Right kidney (tissue), 1 donor: ENCODE measurements at regions not wholly inside any gene's neighbourhood (a gene's known extent, or its start where the extent isn't known, plus 50 kb on each side); places are given as distances from the start of the nearest gene placed in this dataset.

ENCODE experiments used
- DNase-seq: peaks from one replicate; pipeline ENCODE4 v3.0.0-alpha.2; 2016

DNA sequence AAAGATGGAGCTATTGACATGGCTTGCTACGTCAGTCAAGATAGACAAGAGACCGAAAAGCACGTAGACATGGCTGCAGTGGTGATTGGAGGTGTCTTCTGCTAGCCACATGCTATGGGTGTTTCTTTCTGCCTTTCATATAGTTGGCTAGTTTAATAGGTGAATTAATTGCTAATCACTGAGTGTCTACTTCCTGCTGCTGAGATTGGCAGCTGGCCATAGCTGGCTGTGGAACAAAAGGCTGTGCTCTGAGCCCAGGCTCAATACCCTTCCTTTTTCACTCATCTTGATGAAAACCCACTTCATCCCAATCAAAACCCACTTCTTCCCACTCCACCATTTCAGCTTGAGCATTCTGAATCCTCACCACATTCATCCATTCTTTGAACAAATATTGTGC is 221.4 kb upstream of the MAF start:
- no peak for DNase-seq

DNA sequence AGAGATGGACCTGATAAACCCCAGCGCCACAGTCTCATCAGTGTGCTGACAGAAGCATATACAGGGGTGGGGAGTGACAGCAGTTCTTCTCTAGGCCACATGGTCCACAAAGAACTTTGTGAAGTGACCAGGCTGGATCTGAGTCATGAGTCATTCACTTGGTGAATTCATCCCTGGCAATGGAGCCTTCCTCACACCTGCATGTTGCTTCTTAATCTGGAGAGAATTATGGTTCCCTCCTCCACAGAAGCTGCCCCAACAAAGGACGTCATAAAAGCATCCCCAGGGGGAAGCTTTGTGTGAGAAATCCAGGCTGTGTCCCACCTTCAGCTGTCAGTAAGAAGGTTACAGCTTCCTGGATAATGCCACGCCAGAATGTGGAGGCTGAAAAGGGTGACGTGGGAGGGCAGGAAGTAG is 215.6 kb upstream of the MAF start:
- no peak for DNase-seq

DNA sequence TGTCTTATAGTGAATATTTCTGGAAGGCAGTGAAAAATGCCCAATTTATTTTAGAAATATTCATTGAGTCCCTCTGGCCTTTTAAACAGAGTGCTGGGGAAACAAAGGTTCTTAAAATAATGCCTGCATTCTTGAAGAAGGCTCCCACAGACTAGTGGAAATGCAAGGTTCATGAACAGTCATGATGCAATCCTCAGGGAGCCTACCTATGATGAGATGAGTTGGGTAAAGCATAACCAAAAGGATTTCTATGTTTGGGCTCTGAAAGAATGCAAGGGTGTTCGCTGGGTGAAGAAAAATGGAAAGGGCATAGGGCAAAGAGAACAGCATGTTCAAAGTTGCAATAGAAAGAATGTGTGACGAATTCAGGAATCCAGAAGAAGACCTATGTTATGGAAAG is 214.5 kb upstream of the MAF start:
- DNase-seq: no peak

DNA sequence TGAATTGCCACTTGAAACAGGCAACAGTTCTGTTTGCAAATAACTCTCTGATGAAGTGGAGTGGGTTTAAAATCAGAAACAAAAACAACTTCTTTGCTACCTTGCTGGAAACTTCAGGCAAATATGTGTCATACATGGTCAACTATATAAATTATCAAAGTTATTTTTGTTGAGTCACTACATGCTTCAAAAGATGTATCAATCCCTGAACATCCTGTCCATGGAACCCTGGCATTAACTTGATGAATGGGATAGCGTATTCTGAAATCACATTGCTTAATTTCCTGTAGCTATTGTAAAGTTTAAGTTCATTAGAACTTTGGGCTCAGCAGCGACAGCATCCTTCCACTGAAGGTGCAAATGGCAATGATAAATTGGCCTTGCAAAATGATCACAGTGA is 213.6 kb upstream of the MAF start:
- DNase-seq: no peak

DNA sequence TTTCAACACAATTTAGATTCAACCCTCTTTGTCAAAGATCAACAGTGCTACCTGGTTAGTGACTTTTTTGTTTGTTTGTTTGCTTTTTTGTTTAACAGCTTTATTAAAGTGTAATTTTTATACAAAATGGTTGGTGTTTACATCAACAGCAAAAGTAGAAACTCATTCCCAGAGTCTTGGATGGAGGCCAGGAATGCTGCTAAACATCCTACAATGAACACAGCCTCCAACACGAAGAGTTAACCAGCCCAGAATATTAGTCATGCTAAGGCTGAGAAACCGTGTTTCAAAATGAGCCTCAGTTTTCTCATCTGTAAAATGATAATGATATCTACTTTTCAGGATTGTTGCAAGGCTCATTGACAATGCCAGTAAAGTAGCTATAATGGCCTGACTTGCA is 211.0 kb upstream of the MAF start:
- no peak for DNase-seq

DNA sequence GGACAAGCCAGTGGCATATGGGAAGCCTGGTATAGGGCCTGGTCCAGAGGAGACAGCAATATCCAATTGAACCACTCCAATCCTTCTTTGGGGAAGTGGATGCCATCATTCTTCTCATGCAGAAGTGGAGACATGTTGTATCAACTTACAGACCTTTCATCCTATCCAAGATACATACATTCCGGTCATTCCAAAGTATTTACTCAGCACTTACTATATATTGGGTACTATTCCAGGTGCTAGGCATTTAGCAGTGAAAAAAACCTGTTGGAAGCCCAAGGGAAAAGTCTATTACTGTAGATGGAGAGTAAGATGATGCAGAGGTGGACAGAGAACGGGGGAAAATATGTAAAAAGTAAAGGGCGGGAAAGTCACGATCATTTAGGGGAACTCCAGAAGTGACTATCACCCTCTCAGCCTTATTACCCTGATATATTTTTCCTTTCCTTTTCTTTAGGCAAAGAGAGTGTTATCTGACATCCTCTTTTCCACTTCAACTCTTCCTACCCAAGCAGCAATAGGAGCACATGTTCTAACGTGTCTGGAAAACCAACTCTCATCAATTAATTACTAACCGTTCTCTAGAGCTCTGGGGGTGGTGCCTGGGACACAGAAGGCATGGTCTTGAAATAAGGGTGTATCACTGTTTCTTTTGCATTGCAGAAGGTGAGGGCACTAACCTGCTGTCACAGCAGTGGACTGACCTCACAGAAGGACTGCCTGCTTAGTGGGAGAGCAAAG is 210.1 kb upstream of the MAF start:
- no peak for DNase-seq

DNA sequence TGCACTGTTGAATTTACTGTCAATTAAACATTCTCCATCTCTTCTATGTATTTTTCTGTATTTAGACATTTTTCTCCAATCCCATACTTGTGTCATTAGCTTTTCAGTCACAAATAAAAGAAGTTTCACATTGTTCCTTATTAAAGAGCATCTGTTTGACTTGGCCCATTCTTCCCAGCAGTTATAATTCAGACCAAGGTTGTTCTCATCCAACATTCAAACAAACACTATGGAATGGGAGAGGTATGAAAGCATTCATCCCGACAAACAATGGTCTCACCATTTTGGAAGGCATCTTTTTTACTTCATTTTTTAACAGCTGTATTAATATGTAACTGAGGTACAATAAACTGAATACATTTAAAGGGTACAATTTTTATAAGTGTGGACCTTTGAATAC is 208.8 kb upstream of the MAF start:
- no peak for DNase-seq

DNA sequence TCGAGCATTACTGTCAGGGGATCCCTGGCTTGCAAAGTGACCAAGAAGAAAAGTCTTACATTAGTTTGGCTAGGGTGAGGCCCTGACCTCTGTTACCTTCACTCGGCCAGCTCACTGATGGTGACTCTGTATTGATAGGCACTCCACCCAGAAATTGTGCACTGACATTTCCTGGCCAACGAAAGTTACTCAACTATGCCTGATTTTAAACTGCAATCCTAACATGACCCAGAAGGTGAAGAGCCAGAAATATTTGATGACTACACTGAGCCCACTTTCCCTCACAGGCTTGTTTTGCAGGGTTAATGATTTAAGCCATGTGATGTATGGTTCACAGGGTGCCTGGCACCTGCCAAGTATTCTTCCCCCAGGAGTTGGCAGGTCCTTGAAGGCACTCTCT is 208.2 kb upstream of the MAF start:
- DNase-seq: no peak

DNA sequence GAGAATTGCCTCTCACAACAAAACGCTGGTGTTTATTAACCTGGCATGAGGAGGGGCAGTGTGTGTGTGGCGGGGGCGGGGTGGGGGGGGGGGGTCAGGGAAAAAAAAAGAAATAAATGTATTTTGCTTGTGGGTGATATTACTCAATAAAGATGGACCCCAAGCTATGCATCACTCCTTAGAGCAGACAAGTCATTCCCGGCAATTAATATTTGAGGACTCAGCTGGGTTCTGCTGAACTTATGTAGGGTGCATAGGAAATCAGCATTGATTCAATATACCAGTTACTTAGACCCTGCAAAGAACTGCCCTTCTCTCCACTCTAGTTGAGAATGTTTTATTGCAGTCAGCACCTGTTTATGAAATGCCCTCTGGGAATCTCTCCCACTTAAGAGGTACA is 206.2 kb upstream of the MAF start:
- DNase-seq: no peak

DNA sequence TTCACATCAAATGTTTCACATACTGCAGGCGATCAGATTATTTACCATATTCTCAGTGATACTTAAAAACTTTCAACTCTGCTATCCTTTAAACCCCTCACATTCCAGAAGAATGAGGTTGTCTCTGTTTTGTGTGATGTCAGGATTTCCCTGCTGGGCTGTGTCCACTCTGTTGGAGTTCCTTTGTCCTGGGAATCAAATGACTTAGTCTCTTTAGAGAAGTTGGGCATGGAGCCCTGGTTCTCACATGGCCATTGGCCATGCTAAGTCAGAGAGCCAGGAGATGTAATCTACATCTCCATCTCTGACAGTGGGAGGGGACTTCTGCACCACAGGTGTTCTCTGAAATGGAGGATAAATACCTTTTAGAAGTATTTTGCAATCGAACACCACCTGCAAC is 205.1 kb upstream of the MAF start:
- no peak for DNase-seq

DNA sequence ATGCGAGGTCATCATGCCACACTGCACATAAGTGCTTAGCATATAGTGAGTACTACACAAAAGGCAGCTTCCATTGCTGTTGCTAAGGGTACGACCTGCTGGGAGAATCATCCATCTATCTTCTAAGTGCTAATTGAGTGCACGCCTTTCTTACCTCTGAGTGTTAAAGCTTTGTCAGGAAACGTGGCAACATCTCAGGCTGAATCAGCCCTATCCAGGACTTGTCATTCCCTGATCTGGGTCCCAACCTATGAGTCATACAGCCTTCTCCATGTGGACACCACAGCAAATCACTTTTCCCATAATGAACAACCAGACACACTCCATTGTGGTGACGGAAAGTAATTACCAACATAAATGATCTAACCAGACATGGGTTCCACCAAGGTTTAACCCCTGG is 201.1 kb upstream of the MAF start:
- DNase-seq: no peak

DNA sequence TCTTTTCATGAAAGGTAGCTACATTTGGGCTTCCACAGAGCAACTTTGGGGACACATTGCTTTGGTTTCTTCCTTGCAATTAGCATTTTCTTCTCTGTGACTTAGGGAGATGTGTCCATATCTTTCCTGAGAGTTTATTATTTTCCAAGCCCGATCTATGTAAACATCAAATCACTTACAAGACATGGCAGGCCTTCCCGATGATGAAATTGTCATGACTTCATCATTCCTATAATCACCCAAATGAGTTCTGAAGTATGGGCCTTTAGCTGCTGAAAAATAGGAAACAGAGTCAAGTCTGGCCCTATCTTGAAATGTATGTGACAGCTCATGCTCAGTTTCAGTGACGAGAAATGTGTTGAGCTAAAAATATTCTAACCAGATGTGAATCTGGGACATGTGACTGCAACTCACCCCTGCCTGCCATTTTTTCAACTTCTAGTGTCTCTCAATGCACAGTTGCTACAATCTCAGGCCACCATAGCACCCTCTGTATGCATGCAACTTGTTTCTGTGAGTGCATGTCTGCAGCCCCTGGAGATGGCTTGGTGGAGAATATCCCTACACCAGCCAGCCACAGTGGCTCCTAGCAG is 199.6 kb upstream of the MAF start:
- no peak for DNase-seq

DNA sequence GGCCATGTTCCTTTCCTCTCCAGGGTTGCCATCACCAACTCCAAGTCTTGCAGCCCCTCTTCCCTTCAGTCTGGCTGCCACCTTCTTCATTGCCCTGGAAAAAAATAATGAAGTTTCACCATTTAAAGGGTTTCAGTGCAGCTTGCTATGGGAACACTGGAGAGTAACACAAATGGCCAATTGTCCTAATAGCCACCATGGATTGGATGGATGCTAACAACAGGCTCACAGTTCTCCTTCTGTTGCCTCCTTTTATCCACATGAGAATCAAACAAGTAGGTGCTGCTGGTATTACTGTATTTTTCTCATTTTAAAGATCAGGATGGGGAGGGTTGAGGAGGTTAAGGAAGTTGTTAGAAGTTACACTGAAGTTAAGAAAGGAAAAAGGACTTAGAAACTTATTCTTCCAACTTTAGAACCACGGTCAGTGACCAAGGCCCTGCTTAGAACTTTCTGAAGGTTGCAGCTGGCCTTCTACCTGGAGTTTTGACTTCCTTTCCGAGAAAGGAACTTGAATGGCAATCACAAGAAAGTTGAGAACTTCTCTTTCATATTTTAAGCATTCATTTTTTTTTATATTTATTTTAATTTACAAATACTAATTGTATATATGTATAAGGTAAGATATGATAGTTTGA is 198.0 kb upstream of the MAF start:
- no peak for DNase-seq

DNA sequence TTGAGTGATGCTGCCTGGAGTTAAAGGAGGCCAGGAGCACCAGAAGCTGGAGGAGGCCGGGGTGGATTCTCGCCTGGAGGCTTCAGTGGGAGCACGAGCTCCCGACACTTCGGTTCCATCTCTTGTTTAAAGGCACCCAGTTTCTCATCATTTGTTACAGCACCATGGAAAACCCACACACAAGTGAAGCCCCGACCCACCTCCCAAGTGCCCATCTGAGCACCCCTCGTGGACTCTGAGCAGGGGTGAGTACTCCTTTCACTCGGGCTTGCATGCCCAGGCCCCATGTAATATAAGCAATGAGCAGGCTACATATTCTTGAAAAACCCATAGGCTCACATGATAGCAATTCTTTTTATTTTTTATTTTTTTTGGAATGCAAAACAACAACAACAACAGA is 196.9 kb upstream of the MAF start:
- DNase-seq: no peak

DNA sequence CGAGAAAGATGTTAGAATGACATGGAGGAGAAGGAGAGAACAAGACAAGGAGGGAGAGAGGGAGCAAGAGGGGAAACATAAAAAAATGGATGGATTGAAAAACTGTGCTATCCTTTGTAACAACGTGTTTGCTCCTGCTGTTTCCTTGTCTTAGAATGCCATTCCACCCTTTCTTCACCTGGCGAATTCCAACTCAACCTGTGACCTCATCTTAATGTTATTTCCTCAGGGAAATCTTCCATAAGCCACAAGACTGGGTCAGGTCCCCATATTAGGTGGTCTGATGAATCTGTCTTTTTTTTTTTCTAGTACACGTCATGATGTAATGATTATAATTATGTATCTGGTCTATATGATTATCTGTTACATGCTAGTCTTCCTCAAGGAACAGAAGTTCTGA is 195.0 kb upstream of the MAF start:
- no peak for DNase-seq

DNA sequence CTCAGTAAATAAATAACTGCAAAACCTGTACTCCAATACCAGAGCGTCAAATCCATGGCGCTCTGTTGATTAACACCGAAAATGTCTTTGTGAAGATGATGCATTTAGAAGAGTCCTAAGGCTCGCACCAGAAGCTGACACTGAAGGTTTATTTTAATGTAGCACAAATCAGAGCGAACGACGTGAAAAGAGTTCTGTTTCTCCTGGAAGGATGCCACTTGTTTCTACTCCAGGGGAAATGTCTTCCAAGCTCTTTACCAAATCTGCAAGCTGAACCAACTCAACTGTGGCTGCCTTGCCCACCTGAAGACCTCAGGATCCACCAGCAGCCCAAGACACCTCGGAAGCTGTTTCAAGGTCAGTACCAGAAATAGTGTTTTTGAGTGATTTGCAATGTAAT is 194.4 kb upstream of the MAF start:
- DNase-seq: no peak

DNA sequence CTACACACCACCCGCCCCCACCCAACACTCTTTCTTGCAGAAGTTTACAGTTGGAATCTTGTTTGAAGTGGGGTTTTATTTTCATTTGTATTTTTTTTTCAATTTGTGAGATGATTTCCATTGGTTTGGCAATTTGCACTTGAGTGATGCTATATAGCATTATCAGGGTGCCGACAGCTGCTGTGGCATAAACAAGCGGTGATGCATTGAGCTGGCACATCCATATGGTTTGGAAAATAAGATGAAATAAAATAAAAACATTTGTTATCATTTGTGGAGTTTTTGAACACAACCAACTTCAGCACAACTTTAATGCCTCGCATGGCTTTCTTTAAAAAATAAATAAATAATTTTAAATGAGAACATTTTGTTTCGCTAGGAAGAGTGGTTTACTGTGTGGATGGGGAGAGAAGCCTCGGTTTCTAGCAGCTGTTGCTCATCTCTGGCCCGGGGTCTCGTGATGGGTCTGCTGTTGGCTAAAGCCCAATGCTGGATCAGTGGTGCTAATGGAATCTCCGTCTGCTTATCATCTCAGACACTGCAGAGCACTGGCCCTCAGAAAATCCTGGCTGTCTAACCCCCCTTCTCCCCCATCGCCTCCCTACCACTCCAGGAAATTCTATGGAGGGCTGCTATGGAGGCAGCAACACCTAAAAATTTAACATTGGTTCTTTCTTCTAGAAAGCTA is 192.3 kb upstream of the MAF start:
- no peak for DNase-seq

DNA sequence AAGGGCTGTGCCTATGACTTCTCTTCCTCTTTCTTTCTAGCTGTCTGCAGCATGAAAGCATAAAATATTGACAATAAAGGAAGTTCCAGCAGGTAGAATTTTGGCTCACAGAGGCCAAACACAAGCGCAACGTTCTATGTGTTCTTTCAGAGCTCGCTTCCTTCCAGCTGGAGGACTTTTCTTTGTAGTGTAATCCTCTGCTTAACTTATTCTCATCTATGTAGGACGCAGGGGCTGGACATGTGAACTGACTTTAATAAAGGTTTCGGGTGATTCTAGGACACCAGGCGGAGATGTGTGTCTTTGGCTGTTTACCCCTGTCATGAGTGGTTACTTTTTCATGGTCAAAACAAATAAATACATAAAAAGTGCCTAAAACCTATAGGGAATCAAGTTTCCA is 191.5 kb upstream of the MAF start:
- DNase-seq: no peak

DNA sequence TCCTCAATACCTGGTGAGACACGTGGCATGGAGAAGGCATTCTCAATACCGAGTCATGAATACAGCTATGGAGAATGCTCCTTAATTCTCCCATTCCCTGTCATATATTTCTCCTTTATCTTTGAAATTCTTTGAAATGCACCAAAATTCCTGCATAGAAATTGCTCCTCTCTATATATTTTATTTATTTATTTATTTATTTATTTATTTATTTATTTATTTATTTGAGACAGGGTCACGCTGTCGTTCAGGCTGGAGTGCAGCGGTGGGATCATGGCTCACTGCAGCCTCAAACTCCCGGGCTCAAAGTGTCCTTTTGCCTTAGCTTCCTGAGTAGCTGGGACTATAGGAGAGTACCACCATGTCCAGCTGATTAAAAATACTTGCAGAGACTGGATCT is 190.3 kb upstream of the MAF start:
- DNase-seq: no peak

DNA sequence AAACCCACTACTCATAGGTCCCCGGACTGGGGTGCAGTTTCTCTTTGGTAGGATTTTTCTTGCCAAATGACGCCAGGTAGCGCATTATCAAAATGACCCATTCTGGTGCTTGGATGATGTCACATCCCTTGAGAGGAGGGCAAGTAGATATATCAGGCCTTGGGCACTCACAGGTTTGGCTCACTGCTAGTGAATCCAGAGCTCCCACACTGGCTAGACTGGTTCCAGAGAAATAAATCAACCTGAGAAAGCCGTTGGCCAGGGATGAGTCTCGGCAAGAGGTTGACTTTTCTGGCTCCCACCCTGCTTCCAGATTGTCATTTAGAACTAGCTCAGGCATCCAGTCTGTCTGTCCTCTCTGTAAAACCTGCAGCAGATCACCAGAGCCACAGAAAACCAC is 188.4 kb upstream of the MAF start:
- DNase-seq: no peak

DNA sequence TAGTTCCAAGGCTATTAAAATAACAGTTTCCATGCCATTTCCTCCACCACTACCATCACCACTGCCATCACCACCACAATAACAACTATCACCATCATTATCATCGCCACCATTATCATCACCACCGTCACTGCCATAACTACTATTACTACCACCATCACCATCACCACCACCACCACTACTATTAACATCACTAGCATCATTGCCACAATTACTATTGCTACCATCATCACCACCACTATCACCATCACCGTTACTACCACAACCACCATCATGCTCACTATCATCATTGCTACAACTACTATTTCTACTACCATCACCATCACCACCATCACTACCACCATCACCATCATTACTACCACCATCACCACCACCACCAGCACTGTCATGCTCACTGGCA is 185.9 kb upstream of the MAF start:
- no peak for DNase-seq

DNA sequence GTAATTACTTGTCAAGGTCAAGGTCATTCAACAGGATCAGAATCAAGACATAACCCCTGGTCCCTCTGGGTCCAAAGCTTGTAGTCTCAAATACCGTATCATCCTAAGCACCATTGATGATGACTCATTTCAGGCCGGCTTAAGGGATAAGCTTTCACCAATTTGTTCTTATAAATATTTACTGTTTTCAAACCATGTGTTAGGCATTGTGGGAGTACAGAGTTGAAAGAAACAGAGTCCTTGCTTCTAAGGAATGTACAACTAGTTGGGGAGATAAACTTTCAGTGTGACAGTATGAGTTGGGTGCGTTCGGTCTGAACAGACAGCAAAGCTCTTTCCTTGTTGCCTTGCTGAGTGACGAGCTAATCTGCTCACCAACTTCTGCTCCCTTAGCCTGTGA is 183.5 kb upstream of the MAF start:
- no peak for DNase-seq

DNA sequence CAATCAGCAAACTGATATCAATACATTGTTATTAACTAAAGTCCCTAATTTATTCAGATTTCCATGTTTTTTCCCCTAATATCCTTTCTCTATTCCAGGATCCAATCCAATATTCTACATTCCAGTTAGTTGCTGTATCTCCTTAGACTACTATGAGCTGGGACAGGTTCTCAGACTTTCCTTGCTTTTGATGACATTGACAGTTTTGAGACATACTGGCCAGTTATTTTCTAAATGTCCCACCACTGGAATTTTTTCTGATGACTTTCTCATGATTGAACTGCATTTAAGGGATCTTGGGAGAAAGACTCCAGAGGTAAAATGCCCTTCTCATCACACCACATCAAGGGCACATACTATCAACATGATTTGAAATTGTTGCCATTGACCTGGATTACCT is 177.1 kb upstream of the MAF start:
- DNase-seq: no peak
